22Rv1 (cell line): ENCODE measurements at regions not wholly inside any gene's neighbourhood (a gene's known extent, or its start where the extent isn't known, plus 50 kb on each side); places are given as distances from the start of the nearest gene placed in this dataset.

ENCODE experiments used
- ZFX ChIP-seq: fragments of 450-650 bp; IDR thresholded peaks from 2 replicates; pipeline ENCODE4 v1.6.1; 2017; ENCODE audit warnings: antibody characterized with exemption, borderline replicate concordance
- TF ChIP-seq, protein P1 (sequence below): fragments of 450-650 bp; IDR thresholded peaks from 2 replicates; pipeline ENCODE4 v1.5.1; 2017; ENCODE audit warnings: mild to moderate bottlenecking

GRCh38 chr2:207269038-207269437, 103.3 kb upstream of the KLF7 start:
- TF ChIP-seq, protein P1, sequence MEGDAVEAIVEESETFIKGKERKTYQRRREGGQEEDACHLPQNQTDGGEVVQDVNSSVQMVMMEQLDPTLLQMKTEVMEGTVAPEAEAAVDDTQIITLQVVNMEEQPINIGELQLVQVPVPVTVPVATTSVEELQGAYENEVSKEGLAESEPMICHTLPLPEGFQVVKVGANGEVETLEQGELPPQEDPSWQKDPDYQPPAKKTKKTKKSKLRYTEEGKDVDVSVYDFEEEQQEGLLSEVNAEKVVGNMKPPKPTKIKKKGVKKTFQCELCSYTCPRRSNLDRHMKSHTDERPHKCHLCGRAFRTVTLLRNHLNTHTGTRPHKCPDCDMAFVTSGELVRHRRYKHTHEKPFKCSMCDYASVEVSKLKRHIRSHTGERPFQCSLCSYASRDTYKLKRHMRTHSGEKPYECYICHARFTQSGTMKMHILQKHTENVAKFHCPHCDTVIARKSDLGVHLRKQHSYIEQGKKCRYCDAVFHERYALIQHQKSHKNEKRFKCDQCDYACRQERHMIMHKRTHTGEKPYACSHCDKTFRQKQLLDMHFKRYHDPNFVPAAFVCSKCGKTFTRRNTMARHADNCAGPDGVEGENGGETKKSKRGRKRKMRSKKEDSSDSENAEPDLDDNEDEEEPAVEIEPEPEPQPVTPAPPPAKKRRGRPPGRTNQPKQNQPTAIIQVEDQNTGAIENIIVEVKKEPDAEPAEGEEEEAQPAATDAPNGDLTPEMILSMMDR, result no peak
- TF ChIP-seq ZFX, result no peak
